Amniotic stem cell (primary cell): ENCODE measurements at regions not wholly inside any gene's neighbourhood (a gene's known extent, or its start where the extent isn't known, plus 50 kb on each side); places are given as distances from the start of the nearest gene placed in this dataset.

Experiments
- DNase-seq: peaks from one replicate; lab custom pipeline; 2025; lab: John Stamatoyannopoulos, UW

DNA sequence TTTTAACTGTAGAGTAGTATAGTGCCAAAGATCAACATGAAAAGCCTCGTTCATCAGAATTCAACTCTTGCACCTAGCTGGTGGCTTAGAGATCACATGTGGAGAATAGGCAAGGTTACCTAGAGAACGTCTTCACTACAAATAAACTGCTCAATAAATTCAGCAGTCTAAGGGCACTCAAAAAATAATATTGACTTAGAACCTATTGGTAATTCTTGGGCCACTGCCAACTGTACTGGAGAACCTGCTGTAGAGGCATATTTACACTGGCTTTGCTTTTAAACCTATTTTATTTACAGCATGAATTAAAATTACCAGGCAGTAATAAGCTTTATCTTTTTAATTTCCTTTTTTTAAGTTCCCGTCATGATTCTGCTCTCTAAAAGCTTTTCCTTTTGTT is 343.7 kb downstream of the PDHA2 start:
- DNase-seq: no peak

DNA sequence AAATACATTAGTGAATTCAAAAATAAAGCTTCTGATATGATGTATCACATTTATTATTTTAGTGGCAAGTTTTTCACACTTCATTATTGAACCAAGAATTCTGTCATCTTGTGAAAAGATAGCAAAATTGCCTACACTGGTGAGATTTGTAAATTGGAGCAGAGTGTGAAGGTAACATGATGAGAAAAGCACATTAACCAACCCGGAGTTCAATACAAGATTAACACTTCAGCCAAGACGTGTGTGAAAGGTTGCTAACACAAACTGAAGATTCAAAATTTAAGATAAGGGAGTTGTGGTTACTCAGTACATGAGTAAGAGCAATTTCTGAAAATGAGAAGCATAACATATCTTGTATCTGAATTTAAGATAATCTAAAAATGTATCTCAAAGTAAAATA is 346.7 kb downstream of the PDHA2 start:
- DNase-seq: no peak

DNA sequence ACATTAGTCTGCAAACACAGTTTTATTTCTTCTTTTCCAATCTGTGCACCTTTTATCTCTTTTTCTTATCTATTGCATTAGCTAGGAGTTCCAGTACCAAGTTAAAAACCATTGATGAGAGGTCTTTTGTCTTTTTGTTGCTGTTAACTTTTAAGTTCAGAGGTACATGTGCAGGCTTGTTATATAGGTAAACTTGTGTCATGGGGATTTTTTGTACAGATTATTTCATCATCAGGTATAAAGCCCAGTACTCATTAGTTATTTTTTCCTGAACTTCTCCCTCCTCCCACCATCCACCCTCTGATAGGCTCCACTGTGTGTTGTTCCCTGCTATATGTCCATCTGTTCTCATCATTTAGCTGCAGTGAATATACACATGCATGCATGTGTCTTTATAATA is 349.9 kb downstream of the PDHA2 start:
- no peak for DNase-seq

DNA sequence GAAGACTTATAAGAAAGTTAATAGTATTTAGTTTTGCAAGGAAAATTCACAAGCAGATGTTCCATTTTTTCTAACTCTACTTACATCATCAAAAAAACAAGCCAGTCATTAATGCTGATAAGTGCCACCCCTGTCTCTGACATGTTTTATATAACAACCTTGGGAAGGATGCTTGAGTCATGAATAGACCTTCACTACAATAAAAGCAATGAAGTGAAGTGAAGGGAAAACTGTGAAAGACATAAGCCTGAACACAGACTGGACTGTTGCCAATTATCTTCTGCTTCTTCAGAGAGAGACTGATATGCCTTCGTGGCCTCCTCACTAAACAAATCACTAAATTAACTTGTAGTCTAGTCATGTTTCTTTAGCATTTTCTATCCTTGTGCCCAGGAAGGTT is 353.2 kb downstream of the PDHA2 start:
- no peak for DNase-seq

DNA sequence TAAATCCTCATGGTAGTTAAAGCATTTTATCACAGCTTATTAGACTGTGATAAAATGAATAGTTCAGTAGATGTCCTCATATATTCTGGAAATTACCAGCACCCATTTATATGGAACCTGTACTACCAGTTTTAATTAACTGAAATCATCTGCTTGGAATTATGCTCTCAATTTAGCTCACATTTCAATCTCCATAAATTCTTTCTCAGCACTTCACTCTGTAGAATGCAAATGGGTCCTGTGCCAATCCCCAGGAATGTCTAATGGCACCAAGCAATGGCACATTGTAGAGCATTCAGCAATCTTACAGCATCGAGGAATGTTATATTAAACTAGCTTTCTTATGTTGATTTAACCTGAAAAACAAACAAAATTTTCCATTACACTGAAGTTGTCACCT is 355.1 kb downstream of the PDHA2 start:
- no peak for DNase-seq

DNA sequence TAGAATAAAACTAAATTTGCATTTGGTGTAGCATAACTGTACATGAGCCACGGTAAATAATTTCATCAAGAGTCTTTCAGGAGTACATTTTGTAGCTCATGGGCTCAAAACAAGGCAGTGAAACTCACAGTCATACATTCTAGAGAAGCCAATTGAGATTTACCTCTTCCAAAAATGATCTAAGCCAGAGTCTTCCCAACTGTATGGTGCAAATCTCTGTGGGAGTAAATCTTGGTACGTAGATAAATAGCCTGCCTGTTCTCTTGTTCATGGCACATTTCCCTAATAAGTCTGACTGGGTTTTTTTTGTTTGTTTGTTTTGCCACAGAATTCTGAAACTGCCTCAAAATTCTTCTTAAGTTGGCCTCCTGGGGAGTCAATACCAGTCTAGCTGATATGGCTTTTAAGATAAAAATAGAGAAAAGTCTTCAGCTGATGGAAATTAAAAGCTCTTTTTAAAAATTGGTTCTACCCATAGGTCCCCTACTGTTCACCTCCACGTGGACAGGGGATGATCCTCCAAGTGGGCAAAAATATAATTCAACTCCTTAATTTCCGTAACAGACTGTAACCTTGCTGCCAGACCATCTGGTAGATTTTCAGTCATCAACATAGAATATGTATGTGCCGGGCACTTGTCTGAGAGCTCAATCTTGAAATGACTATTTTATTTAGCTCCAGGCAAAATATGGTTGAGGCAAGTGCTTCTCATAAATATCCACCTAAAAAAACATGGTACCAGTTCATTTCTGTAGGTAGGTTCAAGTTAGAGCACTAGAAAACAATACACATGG is 365.4 kb downstream of the PDHA2 start:
- no peak for DNase-seq

DNA sequence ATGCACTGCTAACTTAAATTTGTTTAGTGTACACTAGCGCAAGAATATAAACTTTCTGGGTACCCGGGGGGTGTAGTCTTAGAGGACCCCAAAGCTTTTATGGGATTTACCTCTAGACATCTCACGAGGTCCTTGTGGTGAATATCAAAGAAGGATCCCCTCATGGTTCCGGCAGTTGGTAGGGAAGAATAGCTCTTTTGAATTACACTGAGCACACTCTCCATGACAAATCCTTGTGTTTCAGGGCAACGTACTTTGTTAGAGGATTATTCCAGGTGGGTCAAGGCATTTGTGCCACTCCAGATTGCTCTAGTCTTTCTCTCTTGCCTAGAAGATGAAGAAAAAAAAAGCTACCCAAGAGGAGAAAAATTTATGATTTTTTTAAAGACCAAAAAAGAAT is 387.6 kb downstream of the PDHA2 start:
- DNase-seq: no peak

DNA sequence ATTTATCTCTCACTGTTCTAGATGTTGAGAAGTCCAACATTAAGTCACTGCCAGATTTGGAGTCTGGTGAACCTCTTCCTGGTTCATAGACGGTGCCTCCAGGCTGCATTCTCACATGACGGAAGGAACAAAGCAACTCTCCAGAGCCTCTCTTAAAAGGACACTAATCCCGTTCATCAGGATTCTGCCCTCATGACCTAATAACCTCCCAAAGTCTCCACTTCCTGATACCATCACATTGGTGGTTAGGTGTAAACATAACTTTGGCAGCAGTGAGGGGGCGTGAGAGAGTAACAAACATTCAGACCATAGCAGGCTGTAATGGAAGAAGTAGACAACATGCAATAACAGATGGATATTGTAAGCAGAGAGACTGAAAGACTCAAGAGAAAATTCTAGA is 388.6 kb downstream of the PDHA2 start:
- DNase-seq: no peak

DNA sequence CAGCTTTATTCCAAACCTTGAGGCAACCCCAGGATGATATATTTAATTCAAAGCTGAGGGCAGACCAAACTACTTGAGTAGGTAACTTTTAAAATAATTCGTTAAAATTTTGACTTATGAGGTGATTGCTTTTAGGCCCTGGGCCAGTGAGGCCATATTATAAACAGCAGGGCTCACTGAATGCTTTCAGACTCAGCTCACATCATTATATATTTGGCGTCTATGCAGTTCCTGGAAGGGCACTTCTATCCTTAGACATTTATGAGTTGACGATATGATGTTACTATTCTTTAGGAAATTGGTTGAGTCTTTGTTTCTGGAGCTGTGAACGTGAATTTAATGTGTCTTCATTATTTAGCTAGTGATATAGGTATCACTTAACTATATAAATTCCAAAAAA is 400.1 kb downstream of the PDHA2 start:
- no peak for DNase-seq

DNA sequence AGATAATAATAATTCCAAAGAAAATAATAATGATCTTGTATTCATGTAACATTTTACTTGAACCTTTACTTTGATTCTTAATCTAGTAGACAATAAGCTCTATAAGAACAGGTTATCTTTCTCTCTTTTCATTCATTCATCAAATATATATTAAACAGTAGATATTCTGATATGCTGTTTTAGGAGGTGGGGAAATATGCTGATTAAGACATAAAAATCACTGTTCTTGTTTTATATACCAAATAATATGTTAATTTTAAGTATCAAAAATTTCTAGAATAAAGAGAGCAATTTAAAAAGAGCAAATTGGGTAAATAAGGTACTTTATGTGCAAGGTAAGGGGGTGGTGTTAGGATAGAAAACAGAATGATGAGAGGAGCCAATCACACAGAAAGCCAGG is 401.9 kb downstream of the PDHA2 start:
- no peak for DNase-seq

DNA sequence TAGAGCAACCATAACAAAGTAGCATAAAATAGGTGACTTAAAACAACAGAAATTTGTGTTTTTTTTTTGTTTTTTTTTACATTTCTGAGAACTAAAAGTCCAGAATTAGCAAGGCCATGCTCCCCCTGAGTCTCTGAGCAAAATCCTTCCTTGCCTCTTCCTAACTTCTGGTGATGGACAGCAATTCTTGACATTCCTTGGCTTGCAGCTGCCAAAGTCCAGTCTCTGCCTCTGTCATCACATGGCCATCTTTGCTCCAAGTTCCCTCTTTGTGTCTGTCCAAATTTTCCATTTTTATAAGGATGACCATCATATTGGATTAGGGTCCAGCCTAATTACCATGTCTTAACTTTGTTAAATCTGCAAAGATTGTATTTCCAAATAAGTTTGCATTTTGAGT is 407.2 kb downstream of the PDHA2 start:
- DNase-seq: no peak

DNA sequence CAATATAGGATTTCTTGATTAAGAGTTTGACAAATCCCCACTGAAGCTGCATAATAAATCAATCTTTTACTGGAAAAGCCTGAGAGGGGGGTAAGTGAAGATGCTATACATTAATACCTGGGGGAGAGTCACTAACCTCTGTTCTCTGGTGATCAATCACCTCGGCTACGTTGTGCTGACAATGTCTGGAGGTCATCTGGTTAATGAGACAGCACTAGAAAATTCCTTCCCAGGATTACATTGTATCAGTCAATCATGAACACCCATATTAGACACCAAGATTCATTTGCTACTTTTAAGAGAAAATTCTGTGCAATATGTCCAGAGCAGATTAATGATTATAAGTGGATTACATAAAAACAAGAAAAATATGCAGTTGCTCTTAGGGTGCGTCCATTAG is 408.3 kb downstream of the PDHA2 start:
- no peak for DNase-seq

DNA sequence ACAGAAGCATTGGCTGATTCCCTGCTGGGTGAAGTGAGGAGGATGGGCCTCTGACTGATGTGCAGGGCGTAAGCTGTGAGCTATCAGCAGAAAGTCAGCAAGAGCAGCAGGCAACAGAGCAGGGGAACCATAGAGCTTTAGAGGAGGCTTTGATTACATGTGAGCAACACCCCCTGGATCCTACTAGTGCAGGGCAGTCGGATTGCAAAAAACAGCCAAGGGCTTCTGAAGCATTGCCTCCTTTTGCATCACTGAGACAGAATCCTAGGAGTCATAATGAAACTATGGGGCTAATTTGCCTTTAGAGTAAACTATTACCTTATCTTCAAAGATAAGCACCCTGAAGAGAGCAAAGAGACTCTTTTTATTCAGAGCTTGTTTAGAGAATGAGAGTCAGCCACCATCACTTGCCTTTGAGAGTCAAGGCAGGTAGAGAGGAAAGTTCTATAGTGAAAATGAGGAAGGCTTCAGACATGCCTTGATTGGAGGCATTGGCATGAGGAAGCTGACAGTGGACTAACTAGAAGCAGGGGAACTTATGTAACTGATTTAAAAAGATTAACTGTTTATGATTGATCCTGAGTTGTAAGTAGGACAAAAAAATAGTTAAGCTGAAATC is 420.3 kb downstream of the PDHA2 start:
- DNase-seq: no peak

DNA sequence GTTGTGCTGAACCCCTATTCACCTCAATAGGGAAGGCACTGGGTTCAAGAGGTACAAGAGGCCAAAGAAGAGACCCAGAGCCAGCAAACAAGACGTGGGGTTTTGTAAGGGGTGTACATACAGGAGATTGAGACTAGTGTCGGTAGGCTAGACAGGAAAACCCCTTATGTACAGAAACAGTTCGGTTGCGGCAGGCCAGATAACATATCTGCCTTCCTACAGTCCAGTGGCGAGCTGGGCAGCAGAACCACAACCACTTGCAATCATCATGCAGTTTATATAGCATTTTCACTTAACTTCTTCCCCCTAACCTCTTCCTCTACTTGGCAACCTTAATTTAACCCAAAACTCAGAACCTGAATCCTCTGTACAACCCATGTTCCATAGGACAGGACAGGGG is 422.2 kb downstream of the PDHA2 start:
- DNase-seq: no peak

DNA sequence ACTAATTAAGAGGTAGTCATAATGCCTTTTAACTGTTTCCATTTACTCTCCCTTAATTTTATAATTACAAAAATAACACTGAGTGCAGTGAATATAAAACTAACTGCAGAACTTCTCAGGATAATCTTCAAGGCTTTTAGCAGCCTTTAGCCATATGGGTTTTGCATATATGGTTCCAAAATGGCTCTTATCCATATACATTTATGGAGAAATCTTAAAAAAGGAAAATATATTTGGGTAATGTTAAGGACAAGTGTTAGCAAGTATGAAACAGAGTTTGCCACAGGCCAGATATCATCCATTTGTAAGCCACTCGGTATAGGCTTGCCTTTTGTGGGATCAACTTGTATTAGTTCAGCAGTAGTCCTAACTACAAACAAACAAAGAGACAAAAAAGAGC is 423.4 kb downstream of the PDHA2 start:
- DNase-seq: no peak

DNA sequence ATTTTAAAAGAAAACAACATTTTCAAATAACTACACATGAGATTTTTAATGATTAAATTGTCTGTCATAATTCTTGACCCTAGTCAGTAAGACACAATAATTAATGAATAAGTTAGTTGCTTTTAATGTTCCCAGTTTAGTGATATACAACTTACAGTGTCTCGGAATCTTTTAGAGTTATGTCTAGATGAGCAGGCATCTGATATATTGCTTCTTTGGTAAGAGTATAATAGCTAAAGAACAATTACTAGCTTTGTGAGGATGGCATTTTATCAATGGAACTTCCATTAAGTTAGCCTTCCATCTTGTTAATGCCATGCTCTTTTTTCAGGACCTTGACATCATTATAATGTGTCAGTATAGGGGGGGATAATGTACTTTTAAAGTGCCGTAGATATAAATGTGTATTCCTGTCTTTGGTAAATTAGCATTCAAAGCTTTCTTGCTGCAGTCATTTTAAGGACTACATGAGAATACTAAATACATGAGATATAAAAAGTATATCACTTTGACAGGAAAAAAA is 425.1 kb downstream of the PDHA2 start:
- DNase-seq: no peak

DNA sequence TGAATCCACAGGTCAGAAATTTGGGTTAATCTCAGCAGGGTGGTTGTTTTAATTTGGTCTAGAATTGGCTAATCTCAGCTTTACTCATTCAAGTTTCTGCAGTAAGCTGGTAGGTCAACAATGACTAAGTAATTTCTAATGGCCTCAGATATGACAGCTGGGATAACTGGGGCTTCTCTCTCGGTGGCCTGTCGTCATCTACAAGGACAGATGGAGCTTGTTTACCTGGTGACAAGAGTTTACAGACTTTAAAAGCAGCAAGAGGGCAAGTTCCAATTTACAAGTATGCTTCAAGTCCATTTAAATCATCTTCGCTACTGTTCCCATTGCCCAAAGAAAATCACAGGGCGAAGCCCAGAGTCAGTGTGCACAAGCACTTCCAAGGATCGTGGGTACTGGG is 453.9 kb downstream of the PDHA2 start:
- no peak for DNase-seq

DNA sequence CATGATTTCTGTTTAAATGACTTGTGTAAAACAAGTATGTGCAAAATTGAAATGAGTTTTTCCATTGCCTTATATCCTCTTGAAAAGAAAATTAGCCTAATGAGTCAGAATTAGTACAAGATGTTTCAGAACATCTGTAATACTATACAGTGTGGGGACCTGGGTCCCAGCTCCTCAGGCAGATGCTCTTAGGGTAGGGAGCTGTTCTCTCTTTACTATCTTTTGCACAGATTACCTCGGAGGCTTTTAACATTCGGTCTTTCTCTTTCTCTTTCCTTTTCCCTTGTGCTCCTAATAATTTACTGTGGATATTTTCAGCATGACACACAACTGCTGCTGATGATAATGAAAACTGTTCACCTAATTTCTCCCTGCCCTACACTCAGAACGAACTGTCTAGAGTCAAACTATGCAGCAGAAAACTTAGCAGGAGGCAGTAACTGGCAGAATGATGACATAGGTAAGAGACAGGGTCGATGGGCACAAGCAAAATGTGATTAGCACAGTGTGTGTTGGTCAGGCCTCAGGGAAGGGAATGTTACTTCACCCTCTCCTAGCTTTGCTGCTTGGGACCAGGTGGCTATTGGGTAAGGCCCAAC is 455.3 kb downstream of the PDHA2 start:
- no peak for DNase-seq

DNA sequence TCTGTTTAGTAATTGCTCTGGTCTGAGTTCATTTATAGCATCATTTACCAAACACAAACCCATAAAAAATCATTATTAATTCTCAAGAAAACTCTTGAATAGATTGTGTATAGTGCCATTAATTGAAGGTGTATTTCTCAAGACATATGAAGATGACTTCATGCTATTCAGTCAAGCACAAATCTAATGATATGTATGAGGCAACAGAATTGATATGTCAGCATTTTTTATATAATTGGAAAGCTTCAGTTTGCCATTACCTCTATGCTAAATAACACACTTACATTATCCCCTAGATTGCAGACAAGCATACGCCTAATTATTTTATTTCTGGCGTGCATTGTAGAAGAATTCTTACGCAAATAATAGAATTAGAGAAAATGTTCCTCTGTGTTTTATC is 461.8 kb downstream of the PDHA2 start:
- DNase-seq: no peak

DNA sequence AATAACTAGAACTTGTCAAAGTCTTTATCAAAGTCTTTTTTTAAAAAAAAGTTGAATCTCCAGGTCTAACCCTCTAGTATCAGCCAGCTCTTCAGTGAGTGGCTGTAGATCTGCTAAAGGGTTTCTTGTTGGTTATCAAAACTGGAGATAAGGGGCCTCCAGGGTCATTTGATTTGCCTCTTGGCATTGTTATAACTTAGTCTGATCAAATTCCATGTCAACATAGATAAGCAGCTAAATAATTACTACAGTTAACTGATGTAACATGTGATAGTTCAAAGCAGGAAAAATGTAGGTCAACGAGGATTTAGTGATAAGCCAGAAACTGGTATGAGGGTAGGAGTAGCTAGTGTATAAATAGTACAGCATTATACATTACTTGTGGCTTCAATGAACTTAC is 465.1 kb downstream of the PDHA2 start:
- no peak for DNase-seq

DNA sequence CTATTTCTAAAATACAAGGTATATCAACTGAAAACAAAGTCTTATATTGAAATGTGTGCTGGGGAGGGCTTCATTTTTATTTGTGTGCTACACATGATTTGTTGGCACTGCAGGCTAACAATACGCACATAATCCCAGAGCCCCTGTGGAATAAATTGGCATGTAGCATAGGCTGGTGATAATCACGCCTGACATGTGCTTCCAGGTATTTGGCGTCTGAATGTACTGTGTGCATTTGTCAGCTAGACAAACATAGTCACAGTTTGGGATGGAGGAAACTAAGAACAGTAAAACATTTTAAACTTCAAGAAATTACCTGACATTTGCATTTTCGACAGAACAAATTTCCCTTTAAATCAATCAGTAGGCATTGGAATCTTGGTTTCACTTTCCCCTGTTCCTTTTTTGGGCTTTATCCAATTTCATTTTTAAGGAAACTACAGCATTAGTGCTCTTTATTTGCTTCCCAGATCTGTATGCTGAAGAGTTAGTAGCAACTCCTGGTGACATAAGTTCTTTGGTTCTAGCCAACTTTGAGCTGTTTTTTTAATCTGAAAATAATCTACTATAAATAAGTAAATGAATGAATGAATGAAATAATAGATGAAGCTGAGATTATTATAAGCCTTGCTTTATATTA is 472.3 kb downstream of the PDHA2 start:
- no peak for DNase-seq

DNA sequence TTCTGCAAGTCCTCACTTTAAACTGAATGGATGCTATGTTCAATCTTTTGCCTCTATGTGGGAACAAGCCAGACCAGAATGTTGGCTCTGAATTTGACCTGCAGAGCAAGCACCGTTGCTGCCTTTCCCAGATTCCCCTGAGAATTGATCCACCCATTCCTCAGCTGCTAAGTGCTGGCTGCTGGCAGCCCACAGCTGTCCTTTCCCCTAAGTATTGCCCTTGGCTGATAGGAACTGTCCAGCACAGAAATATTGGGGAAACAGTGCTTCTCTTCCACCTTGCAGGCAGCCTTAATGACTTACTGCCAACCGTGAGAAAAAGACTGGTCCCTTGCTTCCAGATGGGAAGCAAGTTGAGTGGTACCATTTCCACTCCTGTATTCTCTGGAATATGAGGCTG is 475.9 kb downstream of the PDHA2 start:
- no peak for DNase-seq

DNA sequence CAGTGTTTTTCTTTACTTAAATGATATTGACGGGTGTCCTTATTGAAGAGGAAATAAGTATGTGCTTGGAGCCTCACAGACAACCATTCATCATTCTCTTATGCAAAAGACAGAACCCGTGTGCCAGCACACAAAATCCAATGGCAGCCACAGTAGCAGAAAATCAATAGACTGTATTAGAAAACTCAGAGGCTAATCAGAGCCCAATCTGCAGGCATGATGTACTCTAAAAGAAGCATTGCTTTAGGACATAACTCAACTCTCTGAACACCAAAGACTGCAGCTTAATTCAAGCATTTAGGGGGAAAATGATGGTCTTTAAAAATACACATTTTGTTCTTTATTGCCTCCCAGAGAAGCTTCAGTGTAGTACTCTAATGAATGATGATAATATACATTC is 476.9 kb downstream of the PDHA2 start:
- DNase-seq: no peak
